ENCODE measurements at regions not wholly inside any gene's neighbourhood (a gene's known extent, or its start where the extent isn't known, plus 50 kb on each side); places are given as distances from the start of the nearest gene placed in this dataset.

GRCh38 chr6:102562713-102563112, 1169.2 kb downstream of the GRIK2 start:
- WGBS, 2 donors: 43 to 55% methylated on average over 1 of the region's 1 CpG
- Histone ChIP-seq H3K36me3 (no peaks in the 10 kb centered on the region), H3K4me3 (no peak overlapping the region), H3K4me1 (no peaks in the 10 kb centered on the region), H3K9me3 (no peaks in the 10 kb centered on the region), H3K27me3 (no peaks in the 10 kb centered on the region), H3K27ac (no peak overlapping the region)
- FAIRE-seq (no peak), DNase-seq (no peak), ATAC-seq (no peak)
- intact Hi-C loops (cut with DNase I): no loop called here
- no peak for TF ChIP-seq CTCF (IDR thresholded peaks at IDR 0.05)

GRCh38 chr6:102553214-102553613, 1159.7 kb downstream of the GRIK2 start:
- no peak overlapping the region for H3K27ac ChIP-seq
- H3K9me3 ChIP-seq: no peaks in the 10 kb centered on the region
- ATAC-seq (no peak), FAIRE-seq (no peak), DNase-seq (no peak)
- H3K36me3 ChIP-seq: no peaks in the 10 kb centered on the region
- H3K27me3 ChIP-seq: no peaks in the 10 kb centered on the region
- intact Hi-C loops (cut with DNase I): no loop called here
- no peak for TF ChIP-seq CTCF (IDR thresholded peaks at IDR 0.05)
- no peaks in the 10 kb centered on the region for H3K4me1 ChIP-seq
- H3K4me3 ChIP-seq: no peak overlapping the region

- no peak for FAIRE-seq
- no peak for ATAC-seq
- Histone ChIP-seq H3K36me3 (no peaks in the 10 kb centered on the region), H3K4me3 (no peak overlapping the region), H3K27me3 (no peaks in the 10 kb centered on the region), H3K27ac (no peak overlapping the region), H3K9me3 (no peaks in the 10 kb centered on the region), H3K4me1 (no peaks in the 10 kb centered on the region)
- DNase-seq: no peak
- no peak for TF ChIP-seq CTCF (IDR thresholded peaks at IDR 0.05)
- intact Hi-C loops (cut with DNase I): no loop called here
- WGBS, 2 donors: 51 to 69% methylated on average over 6 of the region's 6 CpGs
Observed at GRCh38 chr6:102549221-102549874, 1155.8 kb downstream of the GRIK2 start.

GRCh38 chr6:102525336-102525735, 1131.8 kb downstream of the GRIK2 start:
- Histone ChIP-seq H3K9me3 (no peaks in the 10 kb centered on the region), H3K4me1 (no peaks in the 10 kb centered on the region), H3K36me3 (no peaks in the 10 kb centered on the region), H3K27ac (no peak overlapping the region), H3K4me3 (no peak overlapping the region), H3K27me3 (no peaks in the 10 kb centered on the region)
- WGBS, 2 donors: 43 to 51% methylated on average over 2 of the region's 2 CpGs
- no peak for DNase-seq
- FAIRE-seq: no peak
- ATAC-seq: no peak
- intact Hi-C loops (cut with DNase I): no loop called here
- TF ChIP-seq CTCF (IDR thresholded peaks at IDR 0.05): no peak

GRCh38 chr6:102520966-102521365, 1127.5 kb downstream of the GRIK2 start:
- no peak for ATAC-seq

More at GRCh38 chr6:102520966-102521365, 1127.5 kb downstream of the GRIK2 start:
- intact Hi-C loops (cut with DNase I): no loop called here
- H3K9me3 ChIP-seq: no peaks in the 10 kb centered on the region
- no peaks in the 10 kb centered on the region for H3K27me3 ChIP-seq
- H3K4me3 ChIP-seq: no peak overlapping the region
- no peak for TF ChIP-seq CTCF (IDR thresholded peaks at IDR 0.05)
- no peaks in the 10 kb centered on the region for H3K4me1 ChIP-seq
- no peak overlapping the region for H3K27ac ChIP-seq
- no peaks in the 10 kb centered on the region for H3K36me3 ChIP-seq
- DNase-seq (no peak), FAIRE-seq (no peak)
- WGBS, 2 donors: 48 to 69% methylated on average over 2 of the region's 2 CpGs

All from pancreas (tissue), 10 donors.